H1 (cell line): ENCODE measurements at regions not wholly inside any gene's neighbourhood (a gene's known extent, or its start where the extent isn't known, plus 50 kb on each side); places are given as distances from the start of the nearest gene placed in this dataset.

Experiments
- CTCF ChIA-PET: fragments of 300-600 bp; sonication (Branson Sonifier 250); formaldehyde crosslinking; loops from one replicate; lab custom pipeline; 2021; ENCODE audit not compliant: partially characterized antibody; lab: Charles Lee
- POLR2A ChIA-PET: fragments of 300-600 bp; sonication (Branson Sonifier 250); formaldehyde crosslinking; loops from one replicate; lab custom pipeline; 2021; ENCODE audit warnings: inconsistent platforms; ENCODE audit not compliant: partially characterized antibody; lab: Charles Lee
- DNase-seq, 2 experiments: peaks; one replicate each; pipeline versions ENCODE4 v3.0.0 to v3.0.0-alpha.2; 2010 to 2022; ENCODE audit warnings: low spot score in 2 of 2, low read depth in 1 of 2, mixed read lengths in 1 of 2
- FAIRE-seq: peaks from 2 replicates; lab custom pipeline; 2011; peaks lifted over from hg19 to GRCh38; lab: Jason Lieb, UNC
- H2AFZ ChIP-seq: 2 replicates; pipeline ENCODE4 v1.8.1; 2012; ENCODE audit warnings: low read length, inconsistent platforms
- H2AK5ac ChIP-seq: 2 replicates; pipeline ENCODE4 v1.6.1; 2013; ENCODE audit warnings: low read depth, low read length
- H2BK120ac ChIP-seq: replicated peaks from 2 replicates; pipeline ENCODE3; 2013; ENCODE audit warnings: low read depth, low read length, inconsistent platforms
- H2BK12ac ChIP-seq: 2 replicates; pipeline ENCODE4 v1.6.1; 2013; ENCODE audit warnings: low read depth, low read length
- H2BK15ac ChIP-seq: 2 replicates; pipeline ENCODE4 v1.6.1; 2013; ENCODE audit warnings: low read length
- H2BK20ac ChIP-seq: 2 replicates; pipeline ENCODE4 v1.6.1; 2013; ENCODE audit warnings: low read length
- H2BK5ac ChIP-seq: 2 replicates; pipeline ENCODE4 v1.6.1; 2013; ENCODE audit warnings: low read depth, low read length
- H3K14ac ChIP-seq: 2 replicates; pipeline ENCODE4 v1.6.1; 2013; ENCODE audit warnings: inconsistent platforms; ENCODE audit not compliant: insufficient read length
- H3K18ac ChIP-seq: 2 replicates; pipeline ENCODE4 v1.6.1; 2013; ENCODE audit warnings: low read length; ENCODE audit errors: extremely low read depth
- H3K23ac ChIP-seq: 2 replicates; pipeline ENCODE4 v1.6.1; 2013; ENCODE audit warnings: inconsistent platforms; ENCODE audit not compliant: insufficient read length
- H3K23me2 ChIP-seq: 2 replicates; pipeline ENCODE4 v1.6.1; 2013; ENCODE audit warnings: low read depth, low read length
- H3K27ac ChIP-seq: 2 replicates; pipeline ENCODE4 v1.6.1; 2011; ENCODE audit warnings: low read depth, low read length, inconsistent platforms
- H3K27me3 ChIP-seq, 4 experiments: replicated peaks in 1 of 4; 1 replicate in 1 of 4; 2 replicates in 3 of 4; pipeline versions ENCODE4 v1.6.1 to v1.8.1; 2011 to 2013; ENCODE audit warnings: low read length in 3 of 4, mild to moderate bottlenecking in 3 of 4, inconsistent platforms in 2 of 4, mixed read lengths in 2 of 4, moderate library complexity in 1 of 4; ENCODE audit not compliant: control insufficient read depth in 3 of 4, insufficient read depth in 3 of 4; ENCODE audit errors: extremely low read depth in 1 of 4
- H3K36me3 ChIP-seq, 4 experiments: 2 replicates each; pipeline versions ENCODE4 v1.6.1 to v1.8.1; 2011 to 2013; ENCODE audit warnings: mild to moderate bottlenecking in 4 of 4, low read length in 3 of 4, moderate library complexity in 2 of 4, control low read depth in 1 of 4, inconsistent platforms in 1 of 4; ENCODE audit not compliant: insufficient read depth in 4 of 4, control insufficient read depth in 2 of 4
- H3K4ac ChIP-seq: replicated peaks from 2 replicates; pipeline ENCODE3; 2013; ENCODE audit warnings: low read length, low read depth, mixed read lengths, inconsistent platforms; ENCODE audit not compliant: insufficient read length
- H3K4me1 ChIP-seq, 4 experiments: replicated peaks in 1 of 4; 1 replicate in 1 of 4; 2 replicates in 3 of 4; pipeline versions ENCODE4 v1.6.1 to v1.8.1; 2011 to 2013; ENCODE audit warnings: low read length in 3 of 4, inconsistent platforms in 2 of 4, mixed read lengths in 1 of 4; ENCODE audit not compliant: insufficient read depth in 4 of 4, control insufficient read depth in 3 of 4
- H3K4me2 ChIP-seq, 2 experiments: 2 replicates each; pipeline versions ENCODE4 v1.6.1 to v1.8.1; 2011 to 2013; ENCODE audit warnings: low read depth in 2 of 2, low read length in 2 of 2, control low read depth in 1 of 2, inconsistent platforms in 1 of 2, mild to moderate bottlenecking in 1 of 2; ENCODE audit not compliant: insufficient read depth in 1 of 2
- H3K4me3 ChIP-seq, 4 experiments: fragments of 200-600, 300-600 bp in 1 of 4; sonication (generic), shearing (Covaris generic), sonication (Bioruptor Twin) in 1 of 4; 2 replicates each; pipeline versions ENCODE4 v1.5.1 to v1.8.1; 2011 to 2016; ENCODE audit warnings: low read length in 4 of 4, low read depth in 3 of 4, control low read depth in 2 of 4, inconsistent platforms in 2 of 4, mild to moderate bottlenecking in 2 of 4, mixed read lengths in 1 of 4, moderate library complexity in 1 of 4; ENCODE audit not compliant: insufficient read depth in 2 of 4; ENCODE audit errors: extremely low read depth in 1 of 4
- H3K56ac ChIP-seq: replicated peaks from 2 replicates; pipeline ENCODE3; 2013; ENCODE audit warnings: low read depth, mild to moderate bottlenecking, mixed read lengths, low read length, inconsistent platforms; ENCODE audit not compliant: insufficient read length
- H3K79me1 ChIP-seq: 2 replicates; pipeline ENCODE4 v1.6.1; 2013; ENCODE audit warnings: low read depth, low read length, control low read depth
- H3K79me2 ChIP-seq, 2 experiments: 2 replicates each; pipeline versions ENCODE4 v1.6.1 to v1.8.1; 2012 to 2013; ENCODE audit warnings: low read length in 2 of 2, mild to moderate bottlenecking in 2 of 2, inconsistent platforms in 1 of 2; ENCODE audit not compliant: insufficient read depth in 2 of 2, control insufficient read depth in 1 of 2
- H3K9ac ChIP-seq, 4 experiments: replicated peaks in 1 of 4; 1 replicate in 1 of 4; 2 replicates in 3 of 4; pipeline versions ENCODE4 v1.6.1 to v1.8.1; 2011 to 2013; ENCODE audit warnings: low read depth in 3 of 4, low read length in 3 of 4, control low read depth in 2 of 4, mild to moderate bottlenecking in 2 of 4, moderate library complexity in 2 of 4, inconsistent platforms in 1 of 4; ENCODE audit errors: extremely low read depth in 1 of 4
- H3K9me3 ChIP-seq, 2 experiments: 2 replicates each; pipeline versions ENCODE4 v1.6.1 to v1.8.1; 2012 to 2013; ENCODE audit warnings: mild to moderate bottlenecking in 2 of 2, moderate library complexity in 2 of 2, control low read depth in 1 of 2, inconsistent platforms in 1 of 2, low read depth in 1 of 2, low read length in 1 of 2, mixed read lengths in 1 of 2; ENCODE audit not compliant: insufficient read depth in 2 of 2
- H4K20me1 ChIP-seq, 2 experiments: replicated peaks in 1 of 2; 2 replicates each; pipeline versions ENCODE3 to v1.8.1; 2011 to 2013; ENCODE audit warnings: inconsistent platforms in 2 of 2, low read length in 2 of 2, mild to moderate bottlenecking in 1 of 2; ENCODE audit not compliant: insufficient read depth in 2 of 2, control insufficient read depth in 1 of 2
- H4K5ac ChIP-seq: 2 replicates; pipeline ENCODE4 v1.6.1; 2013; ENCODE audit warnings: low read length, low read depth, mixed read lengths, inconsistent platforms; ENCODE audit not compliant: insufficient read length
- H4K8ac ChIP-seq: 2 replicates; pipeline ENCODE4 v1.8.0; 2013; ENCODE audit warnings: mild to moderate bottlenecking, moderate library complexity, low read length, inconsistent platforms; ENCODE audit not compliant: insufficient read depth; ENCODE audit errors: extremely low read depth
- H4K91ac ChIP-seq: replicated peaks from 2 replicates; pipeline ENCODE3; 2013; ENCODE audit warnings: low read length, mixed read lengths, inconsistent platforms; ENCODE audit not compliant: insufficient read length
- CEBPB ChIP-seq: IDR thresholded peaks from 2 replicates; pipeline ENCODE4 v1.6.1; 2012; ENCODE audit warnings: low read depth, low read length
- EP300 ChIP-seq, 2 experiments: IDR thresholded peaks; 1 replicate in 1 of 2; 2 replicates in 1 of 2; pipeline ENCODE4 v1.6.1; 2011 to 2012; ENCODE audit warnings: low read depth in 2 of 2, low read length in 2 of 2, mild to moderate bottlenecking in 2 of 2, borderline replicate concordance in 1 of 2, inconsistent platforms in 1 of 2, moderate library complexity in 1 of 2
- GTF2F1 ChIP-seq: IDR thresholded peaks from 2 replicates; pipeline ENCODE4 v1.6.1; 2012; ENCODE audit warnings: low read depth, low read length, improper control_type of control experiment, borderline replicate concordance
- HDAC2 ChIP-seq, 2 experiments: fragments of 300-600 bp in 1 of 2; sonication (generic) in 1 of 2; IDR thresholded peaks; 2 replicates each; pipeline ENCODE4 v1.6.1; 2011 to 2012; ENCODE audit warnings: low read depth in 2 of 2, low read length in 2 of 2, mild to moderate bottlenecking in 2 of 2, moderate library complexity in 2 of 2, borderline replicate concordance in 1 of 2, inconsistent platforms in 1 of 2
- HDAC6 ChIP-seq: IDR thresholded peaks from one replicate; pipeline ENCODE4 v1.7.1; 2012; ENCODE audit warnings: low read depth, mild to moderate bottlenecking, inconsistent platforms, low read length, moderate library complexity
- KDM4A ChIP-seq: IDR thresholded peaks from one replicate; pipeline ENCODE4 v1.7.1; 2012; ENCODE audit warnings: low read depth, mild to moderate bottlenecking, moderate library complexity, low read length, inconsistent platforms; ENCODE audit not compliant: severe bottlenecking
- PHF8 ChIP-seq: fragments of 200-600 bp; sonication (generic); conservative IDR thresholded peaks from 2 replicates; pipeline ENCODE4 v1.7.1; 2012; ENCODE audit warnings: low read depth, mild to moderate bottlenecking, inconsistent platforms, low read length, moderate library complexity
- RXRA ChIP-seq: IDR thresholded peaks from 2 replicates; pipeline ENCODE4 v1.6.1; 2011; ENCODE audit warnings: low read depth, mild to moderate bottlenecking, low read length, moderate library complexity; ENCODE audit not compliant: insufficient read depth
- SIX5 ChIP-seq: IDR thresholded peaks from 2 replicates; pipeline ENCODE4 v1.6.1; 2011; ENCODE audit warnings: mild to moderate bottlenecking, low read depth, low read length
- WGBS, 2 experiments: shearing (Covaris generic) in 1 of 2; methylation state at CpG; one replicate each; pipeline versions ENCODE4 v1.1.6 to v1.1.7; 2013 to 2015; ENCODE audit warnings: low lambda C conversion rate in 2 of 2, mixed read lengths in 2 of 2, inconsistent platforms in 1 of 2, low coverage in 1 of 2, missing lambda C conversion rate in 1 of 2; ENCODE audit not compliant: insufficient replicate concordance in 2 of 2, insufficient coverage in 1 of 2, insufficient read length in 1 of 2; ENCODE audit errors: extremely low coverage in 1 of 2, missing lambda C conversion rate in 1 of 2; 5-methylcytosine and 5-hydroxymethylcytosine counted together
- TF ChIP-seq, protein P1 (sequence below): IDR thresholded peaks from 2 replicates; pipeline ENCODE4 v1.6.1; 2012; ENCODE audit warnings: inconsistent platforms
- TF ChIP-seq, protein P2 (sequence below): IDR thresholded peaks from 2 replicates; pipeline ENCODE4 v1.6.1; 2012; ENCODE audit warnings: low read length, inconsistent platforms

DNA sequence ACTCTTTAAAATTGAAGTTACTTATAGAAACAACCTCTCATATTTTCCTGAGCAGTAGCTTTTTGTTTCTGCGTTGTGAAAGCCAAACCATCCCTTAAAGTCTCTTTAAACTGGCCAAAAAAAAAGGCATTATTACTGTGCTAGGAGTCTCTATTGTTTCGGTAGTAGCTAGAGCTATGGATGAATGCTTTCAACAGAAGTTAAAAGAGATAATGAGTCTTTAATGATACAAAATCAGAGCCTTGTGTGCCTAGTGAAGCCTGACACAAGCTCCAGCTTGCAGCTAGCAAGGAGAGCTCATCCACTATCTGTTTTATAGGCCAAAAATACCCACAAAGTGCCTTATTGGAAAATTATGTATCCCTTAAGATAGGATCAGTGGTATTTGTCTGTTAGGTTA lies 360.4 kb upstream of the CDIN1 start:
- Histone ChIP-seq H3K36me3 (no peaks in the 10 kb centered on the region), H3K4ac (no peak overlapping the region), H3K56ac (no peak overlapping the region), H3K79me1 (no peaks in the 10 kb centered on the region), H3K4me1 (peaks cover 0 to 4% (median 1%) of the 10 kb centered on the region in 4 experiments; a peak in 2 of 7 replicates), H2AFZ (0 out of 2 replicates have a peak overlapping the region, but pooled peaks have one; percentile 22), H3K27ac (no peak overlapping the region), H3K23ac (no peak overlapping the region), H3K27me3 (peaks cover 0 to 1% (median 0%) of the 10 kb centered on the region in 4 experiments; a peak in 1 of 7 replicates), H3K18ac (no peak overlapping the region), H4K91ac (no peak overlapping the region), H2BK12ac (no peak overlapping the region), H2BK15ac (no peak overlapping the region), H3K9ac (no peak overlapping the region), H4K5ac (no peak overlapping the region), H3K4me2 (no peak overlapping the region), H3K23me2 (no peaks in the 10 kb centered on the region), H3K4me3 (no peak overlapping the region), H3K14ac (no peak overlapping the region), H2BK20ac (no peak overlapping the region), H3K9me3 (no peaks in the 10 kb centered on the region), H3K79me2 (no peaks in the 10 kb centered on the region), H4K8ac (no peak overlapping the region), H2BK120ac (no peak overlapping the region), H2AK5ac (no peak overlapping the region), H4K20me1 (no peaks in the 10 kb centered on the region), H2BK5ac (no peak overlapping the region)
- ChIA-PET CTCF (interaction anchor here (0.9 kb wide), 1 partner anchor 60 kb away, joined by 3 read pairs; no protein-coding TSS in a partner anchor), POLR2A (interaction anchor here (0.7 kb wide), 1 partner anchor 56 kb away, joined by 7 read pairs; no protein-coding TSS in a partner anchor)
- 89% methylated on average over 2 of the region's 2 CpGs; no CpG with 5 or more reads in 1 of the 2 experiments for WGBS, 2 experiments
- DNase-seq = no peak
- FAIRE-seq = no peak
- TF ChIP-seq, protein P1, sequence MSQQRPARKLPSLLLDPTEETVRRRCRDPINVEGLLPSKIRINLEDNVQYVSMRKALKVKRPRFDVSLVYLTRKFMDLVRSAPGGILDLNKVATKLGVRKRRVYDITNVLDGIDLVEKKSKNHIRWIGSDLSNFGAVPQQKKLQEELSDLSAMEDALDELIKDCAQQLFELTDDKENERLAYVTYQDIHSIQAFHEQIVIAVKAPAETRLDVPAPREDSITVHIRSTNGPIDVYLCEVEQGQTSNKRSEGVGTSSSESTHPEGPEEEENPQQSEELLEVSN = no peak
- TF ChIP-seq KDM4A (no peak), HDAC6 (no peak), PHF8 (no peak), EP300 (IDR thresholded peaks at IDR 0.05; ENCODE audit: borderline replicate concordance in 1 of 2, low read depth in 2 of 2, low read length in 2 of 2) (no peak), CEBPB (no peak), GTF2F1 (no peak), RXRA (no peak), SIX5 (no peak), HDAC2 (IDR thresholded peaks at IDR 0.05; ENCODE audit: borderline replicate concordance in 1 of 2, low read depth in 2 of 2, low read length in 2 of 2) (no peak)
- TF ChIP-seq, protein P2, sequence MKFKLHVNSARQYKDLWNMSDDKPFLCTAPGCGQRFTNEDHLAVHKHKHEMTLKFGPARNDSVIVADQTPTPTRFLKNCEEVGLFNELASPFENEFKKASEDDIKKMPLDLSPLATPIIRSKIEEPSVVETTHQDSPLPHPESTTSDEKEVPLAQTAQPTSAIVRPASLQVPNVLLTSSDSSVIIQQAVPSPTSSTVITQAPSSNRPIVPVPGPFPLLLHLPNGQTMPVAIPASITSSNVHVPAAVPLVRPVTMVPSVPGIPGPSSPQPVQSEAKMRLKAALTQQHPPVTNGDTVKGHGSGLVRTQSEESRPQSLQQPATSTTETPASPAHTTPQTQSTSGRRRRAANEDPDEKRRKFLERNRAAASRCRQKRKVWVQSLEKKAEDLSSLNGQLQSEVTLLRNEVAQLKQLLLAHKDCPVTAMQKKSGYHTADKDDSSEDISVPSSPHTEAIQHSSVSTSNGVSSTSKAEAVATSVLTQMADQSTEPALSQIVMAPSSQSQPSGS = no peak
